ENCODE measurements at regions not wholly inside any gene's neighbourhood (a gene's known extent, or its start where the extent isn't known, plus 50 kb on each side); places are given as distances from the start of the nearest gene placed in this dataset.

DNA sequence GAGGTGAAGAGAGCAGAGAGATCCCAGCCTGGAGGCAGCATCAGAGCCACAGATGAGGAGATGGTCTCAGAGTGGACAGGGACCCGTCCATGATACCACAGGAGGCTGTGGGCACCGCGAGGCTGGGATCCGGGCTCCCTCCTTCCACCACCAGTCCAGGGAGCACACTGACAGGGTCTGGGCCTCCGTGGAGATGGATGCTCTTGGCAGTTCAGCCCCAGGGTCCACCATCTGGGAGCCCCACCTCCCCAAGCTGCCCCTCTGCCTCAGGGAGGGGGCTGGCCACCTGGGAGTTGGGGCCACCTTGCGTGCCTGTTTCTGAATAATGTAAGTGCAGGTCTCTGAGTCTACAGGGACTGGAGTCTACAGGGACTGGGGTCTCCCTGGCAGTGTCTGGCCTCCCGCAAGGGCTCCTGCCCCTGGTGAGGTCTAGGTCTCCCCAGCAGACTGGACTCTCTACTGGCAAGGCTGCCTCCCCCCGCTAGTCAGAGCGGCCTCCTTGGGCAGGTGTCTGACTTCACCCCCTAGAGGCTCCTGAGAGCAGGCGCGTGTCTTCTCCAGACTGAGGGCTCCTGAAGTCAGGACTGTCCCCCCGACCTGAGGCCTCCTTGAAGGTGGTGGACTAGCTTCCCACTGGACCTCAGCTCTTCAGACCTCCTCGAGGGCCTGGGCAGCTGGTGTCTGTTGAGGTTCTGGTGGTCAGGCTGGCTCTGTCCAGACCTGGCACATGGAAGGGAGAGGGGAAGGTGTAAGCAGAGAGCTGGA, 218.5 kb downstream of the PTPRU start:
- TF ChIP-seq EZH2 (IDR thresholded peaks at IDR 0.05; ENCODE audit: low read length): no peak
- TF ChIP-seq, protein P1, sequence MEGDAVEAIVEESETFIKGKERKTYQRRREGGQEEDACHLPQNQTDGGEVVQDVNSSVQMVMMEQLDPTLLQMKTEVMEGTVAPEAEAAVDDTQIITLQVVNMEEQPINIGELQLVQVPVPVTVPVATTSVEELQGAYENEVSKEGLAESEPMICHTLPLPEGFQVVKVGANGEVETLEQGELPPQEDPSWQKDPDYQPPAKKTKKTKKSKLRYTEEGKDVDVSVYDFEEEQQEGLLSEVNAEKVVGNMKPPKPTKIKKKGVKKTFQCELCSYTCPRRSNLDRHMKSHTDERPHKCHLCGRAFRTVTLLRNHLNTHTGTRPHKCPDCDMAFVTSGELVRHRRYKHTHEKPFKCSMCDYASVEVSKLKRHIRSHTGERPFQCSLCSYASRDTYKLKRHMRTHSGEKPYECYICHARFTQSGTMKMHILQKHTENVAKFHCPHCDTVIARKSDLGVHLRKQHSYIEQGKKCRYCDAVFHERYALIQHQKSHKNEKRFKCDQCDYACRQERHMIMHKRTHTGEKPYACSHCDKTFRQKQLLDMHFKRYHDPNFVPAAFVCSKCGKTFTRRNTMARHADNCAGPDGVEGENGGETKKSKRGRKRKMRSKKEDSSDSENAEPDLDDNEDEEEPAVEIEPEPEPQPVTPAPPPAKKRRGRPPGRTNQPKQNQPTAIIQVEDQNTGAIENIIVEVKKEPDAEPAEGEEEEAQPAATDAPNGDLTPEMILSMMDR (optimal IDR thresholded peaks at IDR 0.05 in 1 of 3, IDR thresholded peaks at IDR 0.05 in 1 of 3, conservative IDR thresholded peaks at IDR 0.05 in 1 of 3; ENCODE audit: extremely low read depth in 1 of 3, insufficient read depth in 2 of 3, low read length in 3 of 3): no peak
- no peak overlapping the region for H3K4me2 ChIP-seq (ENCODE audit: control insufficient read depth, extremely low read depth, insufficient read depth, low read depth, low read length)
- H3K4me3 ChIP-seq (ENCODE audit: control insufficient read depth in 2 of 3, extremely low read depth in 1 of 3, insufficient read depth in 2 of 3, low read depth in 1 of 3, low read length in 3 of 3): no peak overlapping the region
- DNase-seq (ENCODE audit: low read depth, low spot score) (no peak), FAIRE-seq (no peak)
- peaks cover 15% of the 10 kb centered on the region for H3K27me3 ChIP-seq (ENCODE audit: control insufficient read depth, extremely low read depth, insufficient read depth, low read length)
- H3K36me3 ChIP-seq (ENCODE audit: control insufficient read depth in 2 of 2, extremely low read depth in 1 of 2, insufficient read depth in 2 of 2, low read length in 2 of 2): no peaks in the 10 kb centered on the region
- H4K20me1 ChIP-seq (ENCODE audit: control insufficient read depth, extremely low read depth, insufficient read depth, low read length): peaks cover 3% of the 10 kb centered on the region
- no peaks in the 10 kb centered on the region for H3K79me2 ChIP-seq (ENCODE audit: control insufficient read depth, insufficient read depth, low read length)
- no peaks in the 10 kb centered on the region for H3K9me1 ChIP-seq (ENCODE audit: control insufficient read depth, extremely low read depth, insufficient read depth, low read length)
- H2AFZ ChIP-seq (ENCODE audit: control insufficient read depth, low read length): no peak overlapping the region
- H3K9ac ChIP-seq (ENCODE audit: control insufficient read depth, extremely low read depth, insufficient read depth, low read length): no peak overlapping the region
- no peak overlapping the region for H3K27ac ChIP-seq (ENCODE audit: control insufficient read depth, insufficient read depth, low read length)
- H3K9me3 ChIP-seq (ENCODE audit: control insufficient read depth, low read depth, low read length): no peaks in the 10 kb centered on the region
- H3K4me1 ChIP-seq (ENCODE audit: control insufficient read depth, extremely low read depth, insufficient read depth, low read length): no peaks in the 10 kb centered on the region
- dilution Hi-C loops (cut with MboI; ENCODE audit: extremely low pct_ligation_motif_present, low sequenced_read_pairs): no loop called here

GRCh38 chr1:29453502-29454240, 217.3 kb downstream of the PTPRU start:
- no peaks in the 10 kb centered on the region for H3K9me1 ChIP-seq (ENCODE audit: control insufficient read depth, extremely low read depth, insufficient read depth, low read length)
- no peak overlapping the region for H2AFZ ChIP-seq (ENCODE audit: control insufficient read depth, low read length)
- H3K27me3 ChIP-seq (ENCODE audit: control insufficient read depth, extremely low read depth, insufficient read depth, low read length): peaks cover 5% of the 10 kb centered on the region
- H3K36me3 ChIP-seq (ENCODE audit: control insufficient read depth in 2 of 2, extremely low read depth in 1 of 2, insufficient read depth in 2 of 2, low read length in 2 of 2): no peaks in the 10 kb centered on the region
- H3K9me3 ChIP-seq (ENCODE audit: control insufficient read depth, low read depth, low read length): no peaks in the 10 kb centered on the region
- DNase-seq (ENCODE audit: low read depth, low spot score) (no peak), FAIRE-seq (peak; percentile 44)
- H4K20me1 ChIP-seq (ENCODE audit: control insufficient read depth, extremely low read depth, insufficient read depth, low read length): peaks cover 3% of the 10 kb centered on the region
- H3K79me2 ChIP-seq (ENCODE audit: control insufficient read depth, insufficient read depth, low read length): no peaks in the 10 kb centered on the region
- no peak overlapping the region for H3K9ac ChIP-seq (ENCODE audit: control insufficient read depth, extremely low read depth, insufficient read depth, low read length)
- no peak overlapping the region for H3K4me3 ChIP-seq (ENCODE audit: control insufficient read depth in 2 of 3, extremely low read depth in 1 of 3, insufficient read depth in 2 of 3, low read depth in 1 of 3, low read length in 3 of 3)
- H3K4me2 ChIP-seq (ENCODE audit: control insufficient read depth, extremely low read depth, insufficient read depth, low read depth, low read length): no peak overlapping the region
- no peaks in the 10 kb centered on the region for H3K4me1 ChIP-seq (ENCODE audit: control insufficient read depth, extremely low read depth, insufficient read depth, low read length)
- TF ChIP-seq, protein P1 (optimal IDR thresholded peaks at IDR 0.05 in 1 of 3, IDR thresholded peaks at IDR 0.05 in 1 of 3, conservative IDR thresholded peaks at IDR 0.05 in 1 of 3; ENCODE audit: extremely low read depth in 1 of 3, insufficient read depth in 2 of 3, low read length in 3 of 3): peak; percentile 38 to 64 (median 46)
- TF ChIP-seq EZH2 (IDR thresholded peaks at IDR 0.05; ENCODE audit: low read length): no peak
- dilution Hi-C loops (cut with MboI; ENCODE audit: extremely low pct_ligation_motif_present, low sequenced_read_pairs): no loop called here
- H3K27ac ChIP-seq (ENCODE audit: control insufficient read depth, insufficient read depth, low read length): no peak overlapping the region

Data from keratinocyte (primary cell).